SK-N-SH (cell line): ENCODE measurements at regions not wholly inside any gene's neighbourhood (a gene's known extent, or its start where the extent isn't known, plus 50 kb on each side); places are given as distances from the start of the nearest gene placed in this dataset.

Experiments
- CTCF ChIA-PET: fragments of 300-600, 350-600 bp; formaldehyde crosslinking; extraction: SDS; loops from one replicate; lab custom pipeline; 2021; lab: Yijun Ruan, JAX
- POLR2A ChIA-PET: fragments of 350-600 bp; sonication (Branson Sonifier 250); formaldehyde crosslinking; extraction: SDS; loops from one replicate; lab custom pipeline; 2020; ENCODE audit warnings: antibody characterized with exemption, inconsistent platforms; lab: Yijun Ruan, JAX
- DNase-seq: peaks from one replicate; pipeline ENCODE4 v3.0.0; 2012
- H2AFZ ChIP-seq: fragments of 200-600 bp; sonication (generic); 2 replicates; pipeline ENCODE4 v1.8.1; 2016; ENCODE audit warnings: antibody characterized with exemption, mild to moderate bottlenecking, low read depth
- H3F3A ChIP-seq: fragments of 200-600 bp; sonication (generic); replicated peaks from 2 replicates; pipeline ENCODE3; 2016; ENCODE audit warnings: antibody characterized with exemption, mild to moderate bottlenecking; ENCODE audit not compliant: insufficient read depth
- H3K27ac ChIP-seq, 2 experiments: fragments of 200-500 bp in 1 of 2; fragments of 200-600 bp in 1 of 2; sonication (Bioruptor generic) in 1 of 2; sonication (generic), shearing (Covaris generic) in 1 of 2; 2 replicates each; pipeline versions ENCODE4 v1.5.1 to v1.6.1; 2014 to 2016; ENCODE audit warnings: low read depth in 2 of 2, inconsistent platforms in 1 of 2, low read length in 1 of 2, mild to moderate bottlenecking in 1 of 2, mixed read lengths in 1 of 2
- H3K27me3 ChIP-seq: fragments of 200-600 bp; sonication (generic), shearing (Covaris generic); 2 replicates; pipeline ENCODE4 v1.6.1; 2016; ENCODE audit warnings: mixed run types; ENCODE audit not compliant: insufficient read depth
- H3K36me3 ChIP-seq, 2 experiments: fragments of 200-500 bp in 1 of 2; fragments of 200-600 bp in 1 of 2; sonication (Bioruptor generic) in 1 of 2; sonication (generic) in 1 of 2; replicated peaks in 1 of 2; 2 replicates each; pipeline versions ENCODE3 to v1.5.1; 2014 to 2016; ENCODE audit warnings: low read length in 1 of 2, mild to moderate bottlenecking in 1 of 2; ENCODE audit not compliant: insufficient read depth in 2 of 2, control insufficient read depth in 1 of 2
- H3K4me1 ChIP-seq, 2 experiments: fragments of 200-500 bp in 1 of 2; fragments of 200-600 bp in 1 of 2; sonication (Bioruptor generic) in 1 of 2; sonication (generic), shearing (Covaris generic) in 1 of 2; 2 replicates each; pipeline versions ENCODE4 v1.5.1 to v1.6.1; 2014 to 2016; ENCODE audit warnings: low read depth in 1 of 2, low read length in 1 of 2, mixed run types in 1 of 2; ENCODE audit not compliant: insufficient read depth in 2 of 2, control insufficient read depth in 1 of 2
- H3K4me2 ChIP-seq: fragments of 200-600 bp; sonication (generic), shearing (Covaris generic); 2 replicates; pipeline ENCODE4 v1.6.1; 2017; ENCODE audit warnings: mixed run types
- H3K4me3 ChIP-seq, 2 experiments: fragments of 200-500 bp in 1 of 2; fragments of 200-600 bp in 1 of 2; sonication (Bioruptor generic) in 1 of 2; sonication (generic), shearing (Covaris generic) in 1 of 2; 2 replicates each; pipeline versions ENCODE4 v1.5.1 to v1.8.1; 2014 to 2016; ENCODE audit warnings: low read depth in 2 of 2, inconsistent platforms in 1 of 2, low read length in 1 of 2, mild to moderate bottlenecking in 1 of 2, mixed read lengths in 1 of 2, moderate library complexity in 1 of 2
- H3K79me2 ChIP-seq: fragments of 200-600 bp; sonication (generic); 2 replicates; pipeline ENCODE4 v1.8.1; 2017; ENCODE audit warnings: mild to moderate bottlenecking; ENCODE audit not compliant: insufficient read depth
- H3K9ac ChIP-seq: fragments of 200-600 bp; sonication (generic); 2 replicates; pipeline ENCODE4 v1.6.1; 2017; ENCODE audit warnings: mixed run types
- H3K9me2 ChIP-seq: fragments of 200-600 bp; sonication (generic); 2 replicates; pipeline ENCODE4 v1.6.1; 2017; ENCODE audit warnings: mixed run types
- H3K9me3 ChIP-seq: fragments of 200-600 bp; sonication (generic); 2 replicates; pipeline ENCODE4 v1.6.1; 2017; ENCODE audit warnings: mixed run types, mild to moderate bottlenecking, moderate library complexity
- H4K20me1 ChIP-seq: fragments of 200-600 bp; sonication (generic); 2 replicates; pipeline ENCODE4 v1.6.1; 2017; ENCODE audit warnings: mild to moderate bottlenecking, mixed run types; ENCODE audit not compliant: insufficient read depth
- CHD2 ChIP-seq: fragments of 150-350 bp; IDR thresholded peaks from 2 replicates; pipeline ENCODE4 v1.6.1; 2018; ENCODE audit warnings: low read length; ENCODE audit not compliant: partially characterized antibody
- CTCF ChIP-seq: fragments of 200-600 bp; sonication (generic); IDR thresholded peaks from 2 replicates; pipeline ENCODE4 v1.6.1; 2017; ENCODE audit warnings: antibody characterized with exemption, mild to moderate bottlenecking, moderate library complexity
- ELF1 ChIP-seq: IDR thresholded peaks from 2 replicates; pipeline ENCODE4 v1.4.0; 2012
- EZH2phosphoT487 ChIP-seq: fragments of 200-600 bp; sonication (generic); IDR thresholded peaks from 2 replicates; pipeline ENCODE4 v1.6.1; 2017; ENCODE audit warnings: low read depth, mixed run types, mild to moderate bottlenecking, antibody characterized with exemption, moderate library complexity, borderline replicate concordance
- FOXJ3 ChIP-seq: sonication (generic); formaldehyde crosslinking; IDR thresholded peaks from 2 replicates; pipeline ENCODE4 v1.5.1; 2020; ENCODE audit warnings: mild to moderate bottlenecking, missing genetic modification reagents
- FOXM1 ChIP-seq: IDR thresholded peaks from 2 replicates; pipeline ENCODE4 v1.4.0; 2012; ENCODE audit warnings: low read depth, mild to moderate bottlenecking
- GABPA ChIP-seq: IDR thresholded peaks from 2 replicates; pipeline ENCODE4 v1.4.0; 2012; ENCODE audit warnings: low read depth, mild to moderate bottlenecking
- GATA2 ChIP-seq: sonication (generic); formaldehyde crosslinking; IDR thresholded peaks from 2 replicates; pipeline ENCODE4 v1.5.0; 2020; ENCODE audit warnings: mild to moderate bottlenecking, missing genetic modification reagents
- MXI1 ChIP-seq: IDR thresholded peaks from 2 replicates; pipeline ENCODE4 v1.6.1; 2012; ENCODE audit warnings: mild to moderate bottlenecking, low read depth, low read length, improper control_type of control experiment
- POLR2AphosphoS5 ChIP-seq: IDR thresholded peaks from 2 replicates; pipeline ENCODE4 v1.6.1; 2012; ENCODE audit warnings: low read depth, low read length
- RAD21 ChIP-seq: IDR thresholded peaks from 2 replicates; pipeline ENCODE4 v1.6.1; 2012; ENCODE audit warnings: mild to moderate bottlenecking, low read length
- RFX5 ChIP-seq: IDR thresholded peaks from 2 replicates; pipeline ENCODE4 v1.6.1; 2012; ENCODE audit warnings: mild to moderate bottlenecking, improper control_type of control experiment, low read length
- SIN3A ChIP-seq: IDR thresholded peaks from 2 replicates; pipeline ENCODE4 v1.6.1; 2012; ENCODE audit warnings: low read depth, mild to moderate bottlenecking, low read length, moderate library complexity, borderline replicate concordance
- SMC3 ChIP-seq: IDR thresholded peaks from 2 replicates; pipeline ENCODE4 v1.6.1; 2012; ENCODE audit warnings: low read depth, low read length, improper control_type of control experiment
- TCF12 ChIP-seq: IDR thresholded peaks from 2 replicates; pipeline ENCODE4 v1.4.0; 2012
- YY1 ChIP-seq: IDR thresholded peaks from 2 replicates; pipeline ENCODE4 v1.4.0; 2012; ENCODE audit warnings: low read depth, mild to moderate bottlenecking
- WGBS: methylation state at CpG from one replicate; pipeline ENCODE4 v1.1.6; 2017; ENCODE audit warnings: low lambda C conversion rate; 5-methylcytosine and 5-hydroxymethylcytosine counted together
- TF ChIP-seq, protein P1 (sequence below): IDR thresholded peaks from 2 replicates; pipeline ENCODE4 v1.4.0; 2012; ENCODE audit warnings: low read depth
- TF ChIP-seq, protein P2 (sequence below): fragments of 150-350 bp; IDR thresholded peaks from 2 replicates; pipeline ENCODE4 v1.6.1; 2016; ENCODE audit warnings: mild to moderate bottlenecking, low read depth, low read length

- 10% methylated on average over 5 of the region's 5 CpGs for WGBS
- Histone ChIP-seq H3K27me3 (no peaks in the 10 kb centered on the region), H3K9me3 (no peaks in the 10 kb centered on the region), H4K20me1 (no peaks in the 10 kb centered on the region), H3K27ac (no peak overlapping the region), H3K9me2 (no peaks in the 10 kb centered on the region), H3K36me3 (no peaks in the 10 kb centered on the region), H3K9ac (no peak overlapping the region), H3K79me2 (no peaks in the 10 kb centered on the region), H3F3A (no peaks in the 10 kb centered on the region), H3K4me1 (peaks cover 0 to 7% of the 10 kb centered on the region in 2 experiments; a peak in 1 of 4 replicates), H3K4me2 (no peak overlapping the region), H3K4me3 (no peak overlapping the region), H2AFZ (no peak overlapping the region)
- DNase-seq = no peak
- TF ChIP-seq TCF12 (no peak), EZH2phosphoT487 (no peak), CHD2 (no peak), ELF1 (no peak), MXI1 (no peak), GATA2 (no peak), YY1 (no peak), SIN3A (no peak)
- TF ChIP-seq, protein P1, sequence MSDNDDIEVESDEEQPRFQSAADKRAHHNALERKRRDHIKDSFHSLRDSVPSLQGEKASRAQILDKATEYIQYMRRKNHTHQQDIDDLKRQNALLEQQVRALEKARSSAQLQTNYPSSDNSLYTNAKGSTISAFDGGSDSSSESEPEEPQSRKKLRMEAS = no peak
- TF ChIP-seq, protein P2, sequence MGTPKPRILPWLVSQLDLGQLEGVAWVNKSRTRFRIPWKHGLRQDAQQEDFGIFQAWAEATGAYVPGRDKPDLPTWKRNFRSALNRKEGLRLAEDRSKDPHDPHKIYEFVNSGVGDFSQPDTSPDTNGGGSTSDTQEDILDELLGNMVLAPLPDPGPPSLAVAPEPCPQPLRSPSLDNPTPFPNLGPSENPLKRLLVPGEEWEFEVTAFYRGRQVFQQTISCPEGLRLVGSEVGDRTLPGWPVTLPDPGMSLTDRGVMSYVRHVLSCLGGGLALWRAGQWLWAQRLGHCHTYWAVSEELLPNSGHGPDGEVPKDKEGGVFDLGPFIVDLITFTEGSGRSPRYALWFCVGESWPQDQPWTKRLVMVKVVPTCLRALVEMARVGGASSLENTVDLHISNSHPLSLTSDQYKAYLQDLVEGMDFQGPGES = no peak
- CTCF ChIA-PET = interaction anchor here (0.6 to 1.4 kb wide), 3 partner anchors 12 to 1510 kb away, joined by 3 to 4 read pairs (median 3); no protein-coding TSS in a partner anchor
- POLR2A ChIA-PET = no interaction called here
These were observed 182.4 kb upstream of the CHRNA7 start for GRCh38 chr15:31847961-31848360.

DNA sequence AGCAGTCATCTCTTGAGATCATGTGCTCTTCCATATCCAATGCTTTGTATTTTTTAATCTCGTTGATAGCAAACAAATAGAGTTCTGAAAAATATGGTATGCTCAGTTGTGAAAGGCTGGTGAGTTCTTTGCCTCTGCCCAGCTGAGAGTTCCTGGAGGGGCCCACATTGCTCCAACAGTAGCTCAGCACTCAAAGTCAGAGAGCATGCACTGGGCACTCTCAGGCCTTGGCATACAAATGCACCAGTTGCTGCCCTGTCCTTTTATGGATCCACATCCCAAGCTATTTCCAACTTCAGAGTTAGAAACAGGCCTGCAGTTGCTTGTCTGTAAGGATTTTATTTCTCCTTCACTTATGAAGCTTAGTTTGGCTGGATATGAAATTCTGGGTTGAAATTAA lies 181.7 kb upstream of the CHRNA7 start:
- no peaks in the 10 kb centered on the region for H3K9me3 ChIP-seq
- TF ChIP-seq RAD21 (no peak), RFX5 (no peak), GATA2 (no peak), CTCF (no peak), POLR2AphosphoS5 (no peak), FOXJ3 (CRISPR knock-in tag) (no peak), FOXM1 (no peak), SMC3 (no peak), GABPA (no peak)
- TF ChIP-seq, protein P2 = no peak
- TF ChIP-seq, protein P1 = no peak
- H3K4me1 ChIP-seq = peaks cover 0 to 3% of the 10 kb centered on the region in 2 experiments; a peak in 1 of 4 replicates
- no peaks in the 10 kb centered on the region for H3K27me3 ChIP-seq
- no peaks in the 10 kb centered on the region for H3K36me3 ChIP-seq
- H3K4me3 ChIP-seq = no peak overlapping the region
- DNase-seq = no peak
- no peak overlapping the region for H3K9ac ChIP-seq
- no peak overlapping the region for H2AFZ ChIP-seq
- ChIA-PET POLR2A (no interaction called here), CTCF (interaction anchor here (0.6 to 1.4 kb wide), 4 partner anchors 11 to 1510 kb away, joined by 3 to 4 read pairs (median 3); no protein-coding TSS in a partner anchor)
- no peaks in the 10 kb centered on the region for H3K79me2 ChIP-seq
- H3F3A ChIP-seq = no peaks in the 10 kb centered on the region
- H3K27ac ChIP-seq = no peak overlapping the region
- H3K4me2 ChIP-seq = no peak overlapping the region
- H4K20me1 ChIP-seq = no peaks in the 10 kb centered on the region
- H3K9me2 ChIP-seq = no peaks in the 10 kb centered on the region
- 4% methylated on average over 1 of the region's 1 CpG for WGBS
